GM18951 (cell line): ENCODE measurements at regions not wholly inside any gene's neighbourhood (a gene's known extent, or its start where the extent isn't known, plus 50 kb on each side); places are given as distances from the start of the nearest gene placed in this dataset.

Source experiments
- POLR2A ChIP-seq: IDR thresholded peaks from 4 replicates; pipeline ENCODE4 v1.6.1; 2011; ENCODE audit warnings: mild to moderate bottlenecking; ENCODE audit not compliant: insufficient read length, insufficient read depth; ENCODE audit errors: extremely low read depth
- in situ Hi-C: fragments of 300-500 bp; cut with MboI; formaldehyde crosslinking; loops from one replicate; pipeline ENCODE4 v1.12.0; 2022; ENCODE audit warnings: low sequenced_read_pairs, mixed read lengths, inconsistent platforms; ENCODE audit not compliant: unreplicated experiment

- TF ChIP-seq POLR2A = no peak
Measured at GRCh38 chr9:108691614-108692013, 164.2 kb downstream of the ACTL7B start.

GRCh38 chr9:108688676-108689075 is 167.1 kb downstream of the ACTL7B start:
- TF ChIP-seq POLR2A = no peak
- in situ Hi-C loops = no loop called here

More at GRCh38 chr9:108691614-108692013, 164.2 kb downstream of the ACTL7B start:
- in situ Hi-C loops = no loop called here

DNA sequence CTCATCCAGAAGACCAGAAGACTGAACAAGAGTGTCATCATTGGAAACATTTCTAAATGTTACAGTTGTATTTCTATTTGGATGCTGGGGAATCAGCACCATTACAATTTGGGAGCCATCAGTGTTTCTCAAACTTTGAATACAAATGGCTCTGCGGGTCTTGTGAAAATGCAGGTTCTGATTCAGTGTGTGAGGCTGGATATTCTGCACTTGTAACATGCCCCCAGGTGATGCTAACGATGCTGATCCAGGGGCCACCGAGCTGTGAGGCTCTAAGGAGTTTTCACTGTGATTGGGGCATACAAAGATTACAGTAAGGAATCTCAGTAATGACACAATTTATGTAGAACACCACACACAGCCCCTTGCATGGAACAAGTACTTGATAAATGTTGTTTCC is 167.7 kb downstream of the ACTL7B start:
- in situ Hi-C loops = no loop called here
- TF ChIP-seq POLR2A = no peak

GRCh38 chr9:108687006-108687987 is 168.5 kb downstream of the ACTL7B start:
- in situ Hi-C loops = no loop called here

GRCh38 chr9:108684288-108685025 is 171.3 kb downstream of the ACTL7B start:
- in situ Hi-C loops = no loop called here
- TF ChIP-seq POLR2A = no peak

More at GRCh38 chr9:108687006-108687987, 168.5 kb downstream of the ACTL7B start:
- TF ChIP-seq POLR2A = no peak

DNA sequence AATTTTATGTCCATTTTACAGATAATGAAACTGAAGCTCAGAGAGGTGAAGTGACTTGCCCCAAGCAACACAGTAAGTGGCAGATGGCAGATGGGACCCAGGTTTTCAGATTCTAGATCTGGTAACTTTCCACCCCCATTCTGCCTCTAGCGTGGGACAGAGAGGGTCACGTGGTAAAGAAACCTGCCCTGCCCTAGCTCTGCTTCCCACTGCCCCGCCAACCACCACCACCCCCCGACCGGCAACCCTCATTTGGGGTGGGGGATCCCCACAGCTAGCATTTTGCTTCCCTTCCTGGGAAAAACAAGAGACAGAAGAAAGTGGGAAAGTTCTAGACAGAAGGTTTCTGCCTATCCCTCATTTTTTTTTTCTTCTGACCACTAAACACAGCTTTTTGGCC is 172.5 kb downstream of the ACTL7B start:
- in situ Hi-C loops = no loop called here

GRCh38 chr9:108681851-108682590 is 173.8 kb downstream of the ACTL7B start:
- no peak for TF ChIP-seq POLR2A
- in situ Hi-C loops = no loop called here

More for the DNA sequence above, 172.5 kb downstream of the ACTL7B start:
- TF ChIP-seq POLR2A = no peak

DNA sequence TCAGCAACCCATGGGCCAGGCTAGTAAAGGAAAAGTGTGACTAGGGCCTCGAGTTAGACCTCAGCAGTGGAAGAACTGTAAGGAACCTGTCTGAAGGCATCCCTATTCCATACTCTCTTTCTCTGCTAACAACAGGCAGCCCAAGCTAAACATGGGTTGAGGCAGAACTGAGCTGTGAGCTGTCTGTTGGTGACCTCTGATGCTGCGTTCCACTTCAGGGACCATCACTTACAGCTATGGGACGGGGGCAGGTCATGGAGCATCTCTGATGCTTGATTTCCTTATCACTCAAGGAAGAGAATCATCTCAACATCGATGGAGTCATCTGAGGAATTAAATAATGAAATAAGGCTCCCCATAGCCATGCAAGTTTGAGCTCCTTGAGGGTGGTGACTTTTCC is 174.8 kb downstream of the ACTL7B start:
- no peak for TF ChIP-seq POLR2A
- in situ Hi-C loops = no loop called here

DNA sequence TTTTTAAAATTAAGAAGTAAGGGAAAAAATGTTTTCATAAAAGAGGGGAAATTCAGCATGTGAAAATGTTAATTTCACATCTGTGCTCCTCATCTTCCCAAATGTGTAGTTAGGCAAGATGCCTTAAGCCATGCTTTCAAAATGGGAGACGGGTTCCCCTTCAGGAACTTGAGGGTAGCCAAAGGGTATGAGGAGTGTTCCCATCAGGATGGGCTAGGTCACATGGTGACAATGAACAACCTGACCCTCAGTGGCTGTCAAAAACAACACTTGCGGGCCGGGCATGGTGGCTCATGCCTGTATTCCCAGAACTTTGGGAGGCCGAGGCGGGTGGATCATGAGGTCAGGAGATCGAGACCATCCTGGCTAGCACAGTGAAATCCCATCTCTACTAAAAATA is 178.0 kb downstream of the ACTL7B start:
- in situ Hi-C loops = no loop called here
- no peak for TF ChIP-seq POLR2A

DNA sequence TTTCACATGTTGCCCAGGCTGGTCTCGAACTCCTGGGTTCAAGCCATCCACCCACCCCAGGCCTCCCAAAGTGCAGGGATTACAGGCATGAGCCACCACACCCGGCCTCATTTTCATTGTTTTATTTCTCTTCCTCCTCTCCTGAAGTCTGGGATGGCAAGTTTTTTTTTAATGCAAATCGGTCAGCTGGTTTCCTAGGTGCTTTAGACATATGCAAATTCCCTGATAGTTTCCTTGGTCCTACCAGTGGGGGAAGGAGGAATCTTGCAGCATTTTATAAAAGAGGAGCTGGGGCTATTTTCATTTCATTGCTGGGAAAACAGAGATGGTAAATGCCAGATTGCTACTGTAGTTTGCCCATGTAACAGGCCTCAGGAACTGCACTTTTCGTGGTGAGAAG is 179.4 kb downstream of the ACTL7B start:
- TF ChIP-seq POLR2A = no peak
- in situ Hi-C loops = no loop called here

DNA sequence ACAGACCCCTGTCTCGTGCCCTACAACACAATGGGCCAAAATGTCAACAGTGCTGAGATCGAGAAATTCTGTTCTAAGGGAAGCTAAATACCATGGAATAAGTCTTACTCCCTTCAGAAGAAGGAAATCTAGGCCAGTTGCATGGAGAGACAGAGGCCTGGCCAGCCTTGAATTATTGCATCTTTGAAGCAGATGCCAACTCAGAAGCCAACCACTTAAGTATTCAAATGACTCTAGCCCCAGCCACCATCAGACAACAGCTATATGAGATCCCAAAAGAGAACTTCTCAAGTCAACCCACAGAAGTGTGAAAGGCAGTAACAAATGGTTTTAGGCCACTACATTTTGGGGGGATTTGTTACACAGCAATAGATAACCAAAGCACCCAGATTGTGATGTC is 180.1 kb downstream of the ACTL7B start:
- no peak for TF ChIP-seq POLR2A
- in situ Hi-C loops = no loop called here

GRCh38 chr9:108674766-108675530 is 180.8 kb downstream of the ACTL7B start:
- in situ Hi-C loops = no loop called here
- TF ChIP-seq POLR2A = no peak
